OCI-LY3 (cell line): ENCODE measurements at regions not wholly inside any gene's neighbourhood (a gene's known extent, or its start where the extent isn't known, plus 50 kb on each side); places are given as distances from the start of the nearest gene placed in this dataset.

ENCODE experiments used
- CTCF ChIP-seq: fragments of 200-600, 300-600 bp; sonication (generic); IDR thresholded peaks from 2 replicates; pipeline ENCODE4 v1.5.1; 2014; ENCODE audit warnings: antibody characterized with exemption, low read length, low read depth
- EZH2phosphoT487 ChIP-seq: fragments of 200-600 bp; shearing (Covaris generic); IDR thresholded peaks from 2 replicates; pipeline ENCODE4 v1.6.1; 2018; ENCODE audit warnings: antibody characterized with exemption, mixed run types, low read depth

- TF ChIP-seq CTCF (no peak), EZH2phosphoT487 (no peak)
Observed at GRCh38 chr11:107257710-107258109, 199.9 kb downstream of the CWF19L2 start.
